ENCODE measurements at regions not wholly inside any gene's neighbourhood (a gene's known extent, or its start where the extent isn't known, plus 50 kb on each side); places are given as distances from the start of the nearest gene placed in this dataset.

DNA sequence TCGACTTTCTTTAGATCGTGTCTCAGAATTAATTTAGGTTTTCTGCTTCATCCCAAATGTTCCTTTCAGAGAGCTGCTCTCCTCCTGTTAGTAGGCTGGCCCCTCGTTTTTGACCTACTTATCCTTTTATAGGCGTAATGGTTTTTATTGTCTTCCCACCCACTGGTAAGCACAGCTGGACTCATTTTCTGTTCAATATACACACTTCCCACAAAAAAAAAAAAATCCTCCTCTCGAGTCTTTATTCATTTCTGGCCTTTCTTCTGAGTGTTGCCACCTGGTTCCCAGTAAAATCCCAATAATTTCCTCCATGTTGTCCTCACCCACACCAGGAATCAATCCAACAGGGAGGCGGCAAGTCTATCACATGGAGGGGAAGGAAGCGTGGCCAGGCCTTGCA is 970.2 kb upstream of the CELF2 start:
- TF ChIP-seq ARNTL (CRISPR knock-in tag; IDR thresholded peaks at IDR 0.05; ENCODE audit: borderline replicate concordance, low read depth) (no peak), TOX (CRISPR knock-in tag; IDR thresholded peaks at IDR 0.05; ENCODE audit: borderline replicate concordance) (no peak), ZC3H10 (CRISPR knock-in tag; IDR thresholded peaks at IDR 0.05) (no peak), SNAI2 (CRISPR knock-in tag; IDR thresholded peaks at IDR 0.05) (no peak)
- TF ChIP-seq, protein P1, sequence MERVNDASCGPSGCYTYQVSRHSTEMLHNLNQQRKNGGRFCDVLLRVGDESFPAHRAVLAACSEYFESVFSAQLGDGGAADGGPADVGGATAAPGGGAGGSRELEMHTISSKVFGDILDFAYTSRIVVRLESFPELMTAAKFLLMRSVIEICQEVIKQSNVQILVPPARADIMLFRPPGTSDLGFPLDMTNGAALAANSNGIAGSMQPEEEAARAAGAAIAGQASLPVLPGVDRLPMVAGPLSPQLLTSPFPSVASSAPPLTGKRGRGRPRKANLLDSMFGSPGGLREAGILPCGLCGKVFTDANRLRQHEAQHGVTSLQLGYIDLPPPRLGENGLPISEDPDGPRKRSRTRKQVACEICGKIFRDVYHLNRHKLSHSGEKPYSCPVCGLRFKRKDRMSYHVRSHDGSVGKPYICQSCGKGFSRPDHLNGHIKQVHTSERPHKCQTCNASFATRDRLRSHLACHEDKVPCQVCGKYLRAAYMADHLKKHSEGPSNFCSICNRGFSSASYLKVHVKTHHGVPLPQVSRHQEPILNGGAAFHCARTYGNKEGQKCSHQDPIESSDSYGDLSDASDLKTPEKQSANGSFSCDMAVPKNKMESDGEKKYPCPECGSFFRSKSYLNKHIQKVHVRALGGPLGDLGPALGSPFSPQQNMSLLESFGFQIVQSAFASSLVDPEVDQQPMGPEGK (CRISPR knock-in tag; IDR thresholded peaks at IDR 0.05; ENCODE audit: borderline replicate concordance): no peak

DNA sequence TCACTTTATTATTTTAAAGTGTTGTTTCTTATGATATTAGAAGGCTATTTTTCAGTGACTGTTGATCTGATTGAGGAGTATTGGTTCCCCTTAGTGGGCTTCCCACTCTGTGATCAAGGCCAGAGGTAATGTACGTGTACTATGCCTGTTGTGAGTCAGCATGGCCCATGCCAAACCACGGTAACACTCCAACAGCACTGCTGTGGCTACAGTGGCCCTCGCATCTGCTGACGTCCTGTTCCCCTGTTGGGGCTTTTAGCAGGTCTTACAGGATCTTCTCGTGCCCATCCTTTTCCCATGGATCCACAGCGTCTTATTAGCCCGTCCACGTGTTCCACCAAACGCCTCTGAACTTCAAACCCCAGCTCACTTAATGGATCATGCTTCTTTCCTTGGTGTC is 964.6 kb upstream of the CELF2 start:
- ATAC-seq: no peak

More for the DNA sequence above, 970.2 kb upstream of the CELF2 start:
- ATAC-seq: no peak

DNA sequence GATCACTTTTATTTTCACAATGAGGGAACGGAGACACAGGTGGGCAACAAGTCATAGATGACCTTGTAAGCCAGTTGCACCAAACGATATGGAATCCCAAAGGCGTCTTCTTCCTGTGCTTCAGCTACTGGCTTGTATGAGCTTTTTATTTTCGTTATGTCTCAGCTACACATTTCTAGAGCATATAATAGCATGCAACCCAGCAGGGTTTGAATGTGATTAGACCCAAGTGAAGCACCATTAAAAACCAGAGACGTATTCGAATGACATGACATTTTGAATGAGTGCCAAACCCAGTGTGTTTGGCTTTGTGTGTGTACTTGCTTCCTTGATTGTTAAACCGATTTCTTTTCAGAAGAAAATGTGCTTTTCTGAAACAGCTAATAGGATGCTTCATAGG is 963.2 kb upstream of the CELF2 start:
- TF ChIP-seq, protein P2, sequence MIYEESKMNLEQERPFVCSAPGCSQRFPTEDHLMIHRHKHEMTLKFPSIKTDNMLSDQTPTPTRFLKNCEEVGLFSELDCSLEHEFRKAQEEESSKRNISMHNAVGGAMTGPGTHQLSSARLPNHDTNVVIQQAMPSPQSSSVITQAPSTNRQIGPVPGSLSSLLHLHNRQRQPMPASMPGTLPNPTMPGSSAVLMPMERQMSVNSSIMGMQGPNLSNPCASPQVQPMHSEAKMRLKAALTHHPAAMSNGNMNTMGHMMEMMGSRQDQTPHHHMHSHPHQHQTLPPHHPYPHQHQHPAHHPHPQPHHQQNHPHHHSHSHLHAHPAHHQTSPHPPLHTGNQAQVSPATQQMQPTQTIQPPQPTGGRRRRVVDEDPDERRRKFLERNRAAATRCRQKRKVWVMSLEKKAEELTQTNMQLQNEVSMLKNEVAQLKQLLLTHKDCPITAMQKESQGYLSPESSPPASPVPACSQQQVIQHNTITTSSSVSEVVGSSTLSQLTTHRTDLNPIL (CRISPR knock-in tag; IDR thresholded peaks at IDR 0.05; ENCODE audit: low read depth): no peak
- ATAC-seq: no peak

More for the DNA sequence above, 964.6 kb upstream of the CELF2 start:
- no peak for TF ChIP-seq TCF4 (CRISPR knock-in tag; IDR thresholded peaks at IDR 0.05; ENCODE audit: borderline replicate concordance)
- TF ChIP-seq, protein P3, sequence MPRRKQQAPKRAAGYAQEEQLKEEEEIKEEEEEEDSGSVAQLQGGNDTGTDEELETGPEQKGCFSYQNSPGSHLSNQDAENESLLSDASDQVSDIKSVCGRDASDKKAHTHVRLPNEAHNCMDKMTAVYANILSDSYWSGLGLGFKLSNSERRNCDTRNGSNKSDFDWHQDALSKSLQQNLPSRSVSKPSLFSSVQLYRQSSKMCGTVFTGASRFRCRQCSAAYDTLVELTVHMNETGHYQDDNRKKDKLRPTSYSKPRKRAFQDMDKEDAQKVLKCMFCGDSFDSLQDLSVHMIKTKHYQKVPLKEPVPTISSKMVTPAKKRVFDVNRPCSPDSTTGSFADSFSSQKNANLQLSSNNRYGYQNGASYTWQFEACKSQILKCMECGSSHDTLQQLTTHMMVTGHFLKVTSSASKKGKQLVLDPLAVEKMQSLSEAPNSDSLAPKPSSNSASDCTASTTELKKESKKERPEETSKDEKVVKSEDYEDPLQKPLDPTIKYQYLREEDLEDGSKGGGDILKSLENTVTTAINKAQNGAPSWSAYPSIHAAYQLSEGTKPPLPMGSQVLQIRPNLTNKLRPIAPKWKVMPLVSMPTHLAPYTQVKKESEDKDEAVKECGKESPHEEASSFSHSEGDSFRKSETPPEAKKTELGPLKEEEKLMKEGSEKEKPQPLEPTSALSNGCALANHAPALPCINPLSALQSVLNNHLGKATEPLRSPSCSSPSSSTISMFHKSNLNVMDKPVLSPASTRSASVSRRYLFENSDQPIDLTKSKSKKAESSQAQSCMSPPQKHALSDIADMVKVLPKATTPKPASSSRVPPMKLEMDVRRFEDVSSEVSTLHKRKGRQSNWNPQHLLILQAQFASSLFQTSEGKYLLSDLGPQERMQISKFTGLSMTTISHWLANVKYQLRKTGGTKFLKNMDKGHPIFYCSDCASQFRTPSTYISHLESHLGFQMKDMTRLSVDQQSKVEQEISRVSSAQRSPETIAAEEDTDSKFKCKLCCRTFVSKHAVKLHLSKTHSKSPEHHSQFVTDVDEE (CRISPR knock-in tag; IDR thresholded peaks at IDR 0.05): no peak
- no peak for TF ChIP-seq ZNF565 (CRISPR knock-in tag; conservative IDR thresholded peaks at IDR 0.05; ENCODE audit: low read depth)
- no peak for TF ChIP-seq ESRRG (CRISPR knock-in tag; IDR thresholded peaks at IDR 0.05)
- no peak for TF ChIP-seq OSR1 (CRISPR knock-in tag; IDR thresholded peaks at IDR 0.05)
- TF ChIP-seq, protein P4, sequence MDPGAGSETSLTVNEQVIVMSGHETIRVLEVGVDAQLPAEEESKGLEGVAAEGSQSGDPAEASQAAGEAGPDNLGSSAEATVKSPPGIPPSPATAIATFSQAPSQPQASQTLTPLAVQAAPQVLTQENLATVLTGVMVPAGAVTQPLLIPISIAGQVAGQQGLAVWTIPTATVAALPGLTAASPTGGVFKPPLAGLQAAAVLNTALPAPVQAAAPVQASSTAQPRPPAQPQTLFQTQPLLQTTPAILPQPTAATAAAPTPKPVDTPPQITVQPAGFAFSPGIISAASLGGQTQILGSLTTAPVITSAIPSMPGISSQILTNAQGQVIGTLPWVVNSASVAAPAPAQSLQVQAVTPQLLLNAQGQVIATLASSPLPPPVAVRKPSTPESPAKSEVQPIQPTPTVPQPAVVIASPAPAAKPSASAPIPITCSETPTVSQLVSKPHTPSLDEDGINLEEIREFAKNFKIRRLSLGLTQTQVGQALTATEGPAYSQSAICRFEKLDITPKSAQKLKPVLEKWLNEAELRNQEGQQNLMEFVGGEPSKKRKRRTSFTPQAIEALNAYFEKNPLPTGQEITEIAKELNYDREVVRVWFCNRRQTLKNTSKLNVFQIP (CRISPR knock-in tag; IDR thresholded peaks at IDR 0.05; ENCODE audit: borderline replicate concordance, low read depth): no peak
- TF ChIP-seq PPARA (CRISPR knock-in tag; IDR thresholded peaks at IDR 0.05; ENCODE audit: borderline replicate concordance): no peak
- TF ChIP-seq ARNTL (CRISPR knock-in tag; IDR thresholded peaks at IDR 0.05; ENCODE audit: borderline replicate concordance, low read depth): no peak
- TF ChIP-seq BACH2 (CRISPR knock-in tag; IDR thresholded peaks at IDR 0.05; ENCODE audit: borderline replicate concordance): no peak
- no peak for TF ChIP-seq CSDC2 (CRISPR knock-in tag; IDR thresholded peaks at IDR 0.05)
- no peak for TF ChIP-seq ZNF70 (CRISPR knock-in tag; IDR thresholded peaks at IDR 0.05)
- no peak for TF ChIP-seq SNAI2 (CRISPR knock-in tag; IDR thresholded peaks at IDR 0.05)
- TF ChIP-seq, protein P2 (CRISPR knock-in tag; IDR thresholded peaks at IDR 0.05; ENCODE audit: low read depth): no peak
- TF ChIP-seq, protein P1 (CRISPR knock-in tag; IDR thresholded peaks at IDR 0.05; ENCODE audit: borderline replicate concordance): no peak
- no peak for TF ChIP-seq ZC3H10 (CRISPR knock-in tag; IDR thresholded peaks at IDR 0.05)
